ENCODE measurements at regions not wholly inside any gene's neighbourhood (a gene's known extent, or its start where the extent isn't known, plus 50 kb on each side); places are given as distances from the start of the nearest gene placed in this dataset.

- no CpG with 5 or more reads among the region's 3 CpGs for WGBS (ENCODE audit: insufficient coverage, insufficient read length)
- Histone ChIP-seq H3K4me3 (ENCODE audit: low read length) (no peak overlapping the region), H3K9me3 (ENCODE audit: control insufficient read depth, insufficient read depth, low read length) (no peaks in the 10 kb centered on the region), H3K36me3 (ENCODE audit: control insufficient read depth, insufficient read depth, low read length) (no peaks in the 10 kb centered on the region), H3K4me1 (ENCODE audit: control insufficient read depth, insufficient read depth, low read length) (no peaks in the 10 kb centered on the region), H3K27ac (ENCODE audit: low read length) (no peak overlapping the region), H3K27me3 (ENCODE audit: control insufficient read depth, insufficient read depth, low read length) (no peaks in the 10 kb centered on the region)
- no peak for DNase-seq (ENCODE audit: low read depth, low spot score)
These were observed 1121.2 kb downstream of the RAPGEF2 start for GRCh38 chr4:160224049-160224448.

DNA sequence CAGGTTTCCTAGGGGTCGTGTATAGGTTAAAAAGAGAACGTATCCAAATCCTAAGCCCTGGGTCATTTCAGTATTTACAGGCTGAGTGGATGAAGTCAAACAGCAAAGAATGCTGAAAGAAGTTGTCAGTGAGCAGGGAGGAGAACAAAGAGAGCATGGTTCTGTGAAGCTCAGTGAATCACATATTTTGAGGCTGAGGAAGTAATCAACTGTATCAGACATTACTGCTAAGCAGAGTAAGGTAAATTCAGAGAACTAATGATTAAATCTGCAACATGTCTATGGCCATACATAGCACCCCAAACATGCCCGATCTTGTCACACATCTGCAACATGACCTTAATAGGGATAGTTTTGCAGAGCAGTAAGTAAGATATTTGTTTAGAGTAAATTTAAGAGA is 1130.3 kb downstream of the RAPGEF2 start:
- no peak overlapping the region for H3K4me3 ChIP-seq (ENCODE audit: low read length)
- no peak for DNase-seq (ENCODE audit: low read depth, low spot score)
- WGBS (ENCODE audit: insufficient coverage, insufficient read length): no CpG with 5 or more reads among the region's 3 CpGs
- no peak overlapping the region for H3K27ac ChIP-seq (ENCODE audit: low read length)
- no peaks in the 10 kb centered on the region for H3K36me3 ChIP-seq (ENCODE audit: control insufficient read depth, insufficient read depth, low read length)
- H3K27me3 ChIP-seq (ENCODE audit: control insufficient read depth, insufficient read depth, low read length): no peaks in the 10 kb centered on the region
- no peaks in the 10 kb centered on the region for H3K9me3 ChIP-seq (ENCODE audit: control insufficient read depth, insufficient read depth, low read length)
- no peaks in the 10 kb centered on the region for H3K4me1 ChIP-seq (ENCODE audit: control insufficient read depth, insufficient read depth, low read length)

DNA sequence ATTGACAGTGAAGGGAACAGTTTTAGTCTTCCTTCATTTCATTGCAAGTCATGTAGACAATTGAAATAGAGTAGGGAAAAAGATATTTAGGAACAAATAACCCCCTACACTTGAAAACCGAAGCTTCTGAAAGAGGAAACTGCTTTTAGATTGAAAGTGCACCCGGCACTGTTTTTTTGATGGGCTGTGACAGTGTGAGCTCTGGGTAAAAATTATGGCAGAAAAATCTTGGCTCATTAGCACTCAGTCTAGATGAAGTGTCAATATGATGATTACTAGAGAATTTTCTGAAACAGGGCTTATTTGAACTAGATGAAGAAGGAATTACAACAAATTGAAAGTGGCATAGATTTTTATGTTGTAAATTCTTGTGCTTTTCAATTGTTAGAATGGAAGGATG is 1132.4 kb downstream of the RAPGEF2 start:
- no peak overlapping the region for H3K4me3 ChIP-seq (ENCODE audit: low read length)
- no peak overlapping the region for H3K27ac ChIP-seq (ENCODE audit: low read length)
- no peaks in the 10 kb centered on the region for H3K36me3 ChIP-seq (ENCODE audit: control insufficient read depth, insufficient read depth, low read length)
- no CpG with 5 or more reads among the region's 2 CpGs for WGBS (ENCODE audit: insufficient coverage, insufficient read length)
- no peaks in the 10 kb centered on the region for H3K27me3 ChIP-seq (ENCODE audit: control insufficient read depth, insufficient read depth, low read length)
- no peaks in the 10 kb centered on the region for H3K9me3 ChIP-seq (ENCODE audit: control insufficient read depth, insufficient read depth, low read length)
- no peak for DNase-seq (ENCODE audit: low read depth, low spot score)
- no peaks in the 10 kb centered on the region for H3K4me1 ChIP-seq (ENCODE audit: control insufficient read depth, insufficient read depth, low read length)

- no peaks in the 10 kb centered on the region for H3K4me1 ChIP-seq (ENCODE audit: control insufficient read depth, insufficient read depth, low read length)
- no peak for DNase-seq (ENCODE audit: low read depth, low spot score)
- no peak overlapping the region for H3K27ac ChIP-seq (ENCODE audit: low read length)
- H3K36me3 ChIP-seq (ENCODE audit: control insufficient read depth, insufficient read depth, low read length): no peaks in the 10 kb centered on the region
- H3K9me3 ChIP-seq (ENCODE audit: control insufficient read depth, insufficient read depth, low read length): no peaks in the 10 kb centered on the region
- no peaks in the 10 kb centered on the region for H3K27me3 ChIP-seq (ENCODE audit: control insufficient read depth, insufficient read depth, low read length)
- H3K4me3 ChIP-seq (ENCODE audit: low read length): no peak overlapping the region
These were observed 1132.9 kb downstream of the RAPGEF2 start for GRCh38 chr4:160235771-160236170.

- no peak for DNase-seq (ENCODE audit: low read depth, low spot score)
- H3K36me3 ChIP-seq (ENCODE audit: control insufficient read depth, insufficient read depth, low read length): no peaks in the 10 kb centered on the region
- no CpG with 5 or more reads among the region's 1 CpG for WGBS (ENCODE audit: insufficient coverage, insufficient read length)
- H3K27me3 ChIP-seq (ENCODE audit: control insufficient read depth, insufficient read depth, low read length): no peaks in the 10 kb centered on the region
- H3K27ac ChIP-seq (ENCODE audit: low read length): no peak overlapping the region
- no peaks in the 10 kb centered on the region for H3K4me1 ChIP-seq (ENCODE audit: control insufficient read depth, insufficient read depth, low read length)
- no peak overlapping the region for H3K4me3 ChIP-seq (ENCODE audit: low read length)
- no peaks in the 10 kb centered on the region for H3K9me3 ChIP-seq (ENCODE audit: control insufficient read depth, insufficient read depth, low read length)
These were observed 1135.9 kb downstream of the RAPGEF2 start for GRCh38 chr4:160238790-160239189.

- Histone ChIP-seq H3K4me3 (ENCODE audit: low read length) (no peak overlapping the region), H3K27ac (ENCODE audit: low read length) (no peak overlapping the region), H3K36me3 (ENCODE audit: control insufficient read depth, insufficient read depth, low read length) (no peaks in the 10 kb centered on the region), H3K4me1 (ENCODE audit: control insufficient read depth, insufficient read depth, low read length) (no peaks in the 10 kb centered on the region), H3K27me3 (ENCODE audit: control insufficient read depth, insufficient read depth, low read length) (no peaks in the 10 kb centered on the region), H3K9me3 (ENCODE audit: control insufficient read depth, insufficient read depth, low read length) (no peaks in the 10 kb centered on the region)
- no peak for DNase-seq (ENCODE audit: low read depth, low spot score)
- no CpG with 5 or more reads among the region's 7 CpGs for WGBS (ENCODE audit: insufficient coverage, insufficient read length)
These were observed 1144.3 kb downstream of the RAPGEF2 start for GRCh38 chr4:160247091-160247656.

DNA sequence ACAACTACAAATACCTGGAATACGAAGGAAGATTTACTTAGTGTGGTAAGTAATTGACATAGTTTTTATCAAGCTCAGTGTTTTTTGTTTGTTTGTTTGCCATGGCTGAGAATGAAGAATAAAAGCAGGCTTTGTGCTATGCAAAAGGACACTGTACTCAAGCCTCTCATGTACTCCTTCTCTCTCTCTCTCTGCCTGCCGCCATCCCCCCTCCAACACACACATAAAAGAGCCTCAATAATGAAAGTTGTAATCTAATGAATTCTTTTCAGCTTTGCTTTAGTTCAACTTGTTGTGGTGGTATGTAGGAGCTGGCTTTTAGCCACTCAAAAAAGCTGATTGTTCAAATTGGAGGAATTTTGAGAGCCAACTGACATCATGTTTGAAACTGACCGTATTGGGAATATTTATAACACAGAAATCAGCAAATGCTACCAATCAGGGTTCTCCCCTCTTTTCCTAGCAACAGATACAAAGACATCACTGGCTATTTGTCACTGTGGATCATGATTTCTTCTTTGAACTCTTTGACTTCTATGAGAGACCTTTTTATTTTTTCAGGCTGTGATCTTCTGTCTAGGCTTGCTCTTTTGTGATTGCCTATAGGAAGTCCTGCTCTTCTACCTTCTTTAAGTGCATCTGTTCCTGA is 1148.8 kb downstream of the RAPGEF2 start:
- WGBS (ENCODE audit: insufficient coverage, insufficient read length): no CpG with 5 or more reads among the region's 3 CpGs
- H3K36me3 ChIP-seq (ENCODE audit: control insufficient read depth, insufficient read depth, low read length): no peaks in the 10 kb centered on the region
- no peaks in the 10 kb centered on the region for H3K4me1 ChIP-seq (ENCODE audit: control insufficient read depth, insufficient read depth, low read length)
- DNase-seq (ENCODE audit: low read depth, low spot score): no peak
- no peak overlapping the region for H3K27ac ChIP-seq (ENCODE audit: low read length)
- no peaks in the 10 kb centered on the region for H3K27me3 ChIP-seq (ENCODE audit: control insufficient read depth, insufficient read depth, low read length)
- H3K9me3 ChIP-seq (ENCODE audit: control insufficient read depth, insufficient read depth, low read length): no peaks in the 10 kb centered on the region
- no peak overlapping the region for H3K4me3 ChIP-seq (ENCODE audit: low read length)

DNA sequence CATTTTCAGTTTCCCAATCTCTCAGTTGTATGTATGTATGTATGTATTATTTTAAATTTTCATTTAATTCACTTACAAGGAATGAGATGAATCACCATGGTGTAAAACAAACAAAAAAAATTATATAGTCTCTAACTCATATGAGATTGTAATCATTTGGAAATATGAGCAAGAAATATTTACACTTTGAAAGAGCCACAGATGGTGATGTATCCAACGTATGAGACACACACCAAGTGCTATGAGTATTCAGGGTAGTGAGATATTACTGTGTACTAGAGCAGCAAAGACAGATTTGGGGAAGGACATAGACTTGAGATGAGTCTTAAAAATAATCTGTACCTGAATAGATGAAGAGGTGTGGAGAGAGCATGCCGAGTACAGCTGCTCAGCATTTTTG is 1154.4 kb downstream of the RAPGEF2 start:
- Histone ChIP-seq H3K4me1 (ENCODE audit: control insufficient read depth, insufficient read depth, low read length) (no peaks in the 10 kb centered on the region), H3K9me3 (ENCODE audit: control insufficient read depth, insufficient read depth, low read length) (no peaks in the 10 kb centered on the region), H3K27ac (ENCODE audit: low read length) (no peak overlapping the region), H3K36me3 (ENCODE audit: control insufficient read depth, insufficient read depth, low read length) (no peaks in the 10 kb centered on the region), H3K4me3 (ENCODE audit: low read length) (no peak overlapping the region), H3K27me3 (ENCODE audit: control insufficient read depth, insufficient read depth, low read length) (no peaks in the 10 kb centered on the region)
- no CpG with 5 or more reads among the region's 2 CpGs for WGBS (ENCODE audit: insufficient coverage, insufficient read length)
- DNase-seq (ENCODE audit: low read depth, low spot score): no peak

DNA sequence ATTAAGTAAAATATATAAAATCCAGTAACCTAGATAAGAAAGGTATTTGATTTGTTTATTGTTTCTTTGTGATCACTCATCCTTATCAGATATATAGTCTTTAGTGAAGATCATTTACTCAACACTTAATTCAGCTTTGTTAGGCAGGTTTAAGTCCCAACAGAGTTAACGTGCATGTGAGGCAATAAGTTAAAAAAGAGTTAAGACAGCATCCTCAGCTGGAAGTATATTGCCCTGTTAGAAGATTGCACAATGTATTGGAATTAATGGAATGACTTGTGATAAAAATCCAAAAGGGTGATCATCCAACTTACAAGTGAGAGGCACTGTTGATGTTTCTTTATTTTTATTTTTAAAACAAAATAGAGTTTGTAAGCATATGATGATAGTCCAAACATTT is 1162.1 kb downstream of the RAPGEF2 start:
- Histone ChIP-seq H3K9me3 (ENCODE audit: control insufficient read depth, insufficient read depth, low read length) (no peaks in the 10 kb centered on the region), H3K36me3 (ENCODE audit: control insufficient read depth, insufficient read depth, low read length) (no peaks in the 10 kb centered on the region), H3K27me3 (ENCODE audit: control insufficient read depth, insufficient read depth, low read length) (no peaks in the 10 kb centered on the region), H3K4me3 (ENCODE audit: low read length) (no peak overlapping the region), H3K4me1 (ENCODE audit: control insufficient read depth, insufficient read depth, low read length) (no peaks in the 10 kb centered on the region), H3K27ac (ENCODE audit: low read length) (no peak overlapping the region)
- WGBS (ENCODE audit: insufficient coverage, insufficient read length): no CpG with 5 or more reads among the region's 1 CpG
- DNase-seq (ENCODE audit: low read depth, low spot score): no peak

- Histone ChIP-seq H3K27me3 (ENCODE audit: control insufficient read depth, insufficient read depth, low read length) (no peaks in the 10 kb centered on the region), H3K36me3 (ENCODE audit: control insufficient read depth, insufficient read depth, low read length) (no peaks in the 10 kb centered on the region), H3K4me3 (ENCODE audit: low read length) (no peak overlapping the region), H3K27ac (ENCODE audit: low read length) (no peak overlapping the region), H3K4me1 (ENCODE audit: control insufficient read depth, insufficient read depth, low read length) (no peaks in the 10 kb centered on the region), H3K9me3 (ENCODE audit: control insufficient read depth, insufficient read depth, low read length) (no peaks in the 10 kb centered on the region)
- no CpG with 5 or more reads among the region's 2 CpGs for whole genome bisulfite sequencing (ENCODE audit: insufficient coverage, insufficient read length)
- no peak for DNase-seq (ENCODE audit: low read depth, low spot score)
These were observed 1163.0 kb downstream of the RAPGEF2 start for GRCh38 chr4:160265836-160266235.

- no peak for DNase-seq (ENCODE audit: low read depth, low spot score)
- H3K36me3 ChIP-seq (ENCODE audit: control insufficient read depth, insufficient read depth, low read length): no peaks in the 10 kb centered on the region
These were observed 1174.0 kb downstream of the RAPGEF2 start for GRCh38 chr4:160276785-160277325.

More at GRCh38 chr4:160276785-160277325, 1174.0 kb downstream of the RAPGEF2 start:
- WGBS (ENCODE audit: insufficient coverage, insufficient read length): no CpG with 5 or more reads among the region's 3 CpGs
- H3K4me1 ChIP-seq (ENCODE audit: control insufficient read depth, insufficient read depth, low read length): no peaks in the 10 kb centered on the region
- no peak overlapping the region for H3K4me3 ChIP-seq (ENCODE audit: low read length)
- H3K27ac ChIP-seq (ENCODE audit: low read length): no peak overlapping the region
- no peaks in the 10 kb centered on the region for H3K27me3 ChIP-seq (ENCODE audit: control insufficient read depth, insufficient read depth, low read length)
- no peaks in the 10 kb centered on the region for H3K9me3 ChIP-seq (ENCODE audit: control insufficient read depth, insufficient read depth, low read length)

Data from iPS DF 6.9 (cell line).